ENCODE measurements at regions not wholly inside any gene's neighbourhood (a gene's known extent, or its start where the extent isn't known, plus 50 kb on each side); places are given as distances from the start of the nearest gene placed in this dataset.
"Not testable (repeated sequence)": the region's sequence is repeated elsewhere in the genome, so short reads cannot be mapped to it uniquely, and the experiment has no call there.

DNA sequence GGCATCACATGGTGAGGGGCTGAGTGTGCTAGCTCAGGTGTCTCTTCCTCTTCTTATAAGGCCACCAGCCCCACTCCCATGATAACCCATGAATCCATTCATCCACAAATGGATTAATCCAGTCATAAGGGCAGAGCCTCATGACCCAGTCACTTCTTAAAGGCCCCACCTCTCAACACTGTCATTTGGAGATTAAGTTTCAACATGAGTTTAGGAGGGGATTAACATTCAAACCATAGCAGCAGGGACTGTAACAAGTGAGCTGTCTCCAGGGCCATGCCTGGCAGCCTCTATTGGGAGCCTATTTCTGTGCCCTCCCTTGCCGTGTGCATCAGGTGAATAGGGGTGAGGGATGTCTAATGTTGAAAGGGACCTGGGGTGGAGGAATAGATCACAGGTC, 77.5 kb downstream of the CHRD start:
- Histone ChIP-seq H3K4me3 (ENCODE audit: low read depth, low read length) (no peak overlapping the region), H3K27ac (ENCODE audit: low read depth, low read length) (no peak overlapping the region), H3K27me3 (ENCODE audit: control insufficient read depth, insufficient read depth, low read length) (no peaks in the 10 kb centered on the region), H3K9me3 (ENCODE audit: control insufficient read depth, insufficient read depth, low read length) (peaks cover 6% of the 10 kb centered on the region)
- CTCF ChIA-PET, result interaction anchor here (1.0 to 1.6 kb wide), 2 partner anchors 38 to 86 kb away, joined by 3 read pairs; no protein-coding TSS in a partner anchor
- POLR2A ChIA-PET, result no interaction called here
- no peak for DNase-seq (ENCODE audit: low read depth, low spot score)
- TF ChIP-seq, protein P1, sequence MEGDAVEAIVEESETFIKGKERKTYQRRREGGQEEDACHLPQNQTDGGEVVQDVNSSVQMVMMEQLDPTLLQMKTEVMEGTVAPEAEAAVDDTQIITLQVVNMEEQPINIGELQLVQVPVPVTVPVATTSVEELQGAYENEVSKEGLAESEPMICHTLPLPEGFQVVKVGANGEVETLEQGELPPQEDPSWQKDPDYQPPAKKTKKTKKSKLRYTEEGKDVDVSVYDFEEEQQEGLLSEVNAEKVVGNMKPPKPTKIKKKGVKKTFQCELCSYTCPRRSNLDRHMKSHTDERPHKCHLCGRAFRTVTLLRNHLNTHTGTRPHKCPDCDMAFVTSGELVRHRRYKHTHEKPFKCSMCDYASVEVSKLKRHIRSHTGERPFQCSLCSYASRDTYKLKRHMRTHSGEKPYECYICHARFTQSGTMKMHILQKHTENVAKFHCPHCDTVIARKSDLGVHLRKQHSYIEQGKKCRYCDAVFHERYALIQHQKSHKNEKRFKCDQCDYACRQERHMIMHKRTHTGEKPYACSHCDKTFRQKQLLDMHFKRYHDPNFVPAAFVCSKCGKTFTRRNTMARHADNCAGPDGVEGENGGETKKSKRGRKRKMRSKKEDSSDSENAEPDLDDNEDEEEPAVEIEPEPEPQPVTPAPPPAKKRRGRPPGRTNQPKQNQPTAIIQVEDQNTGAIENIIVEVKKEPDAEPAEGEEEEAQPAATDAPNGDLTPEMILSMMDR (IDR thresholded peaks at IDR 0.05; ENCODE audit: low read depth, low read length), result no peak

GRCh38 chr3:184457784-184458377, 78.0 kb downstream of the CHRD start:
- CTCF ChIA-PET, result interaction anchor here (1.6 kb wide), 1 partner anchor 86 kb away, joined by 3 read pairs; no protein-coding TSS in a partner anchor
- H3K4me3 ChIP-seq (ENCODE audit: low read depth, low read length); H3K27ac ChIP-seq (ENCODE audit: low read depth, low read length); H3K27me3 ChIP-seq (ENCODE audit: control insufficient read depth, insufficient read depth, low read length); DNase-seq (ENCODE audit: low read depth, low spot score); H3K9me3 ChIP-seq (ENCODE audit: control insufficient read depth, insufficient read depth, low read length); POLR2A ChIA-PET: not testable (repeated sequence)

DNA sequence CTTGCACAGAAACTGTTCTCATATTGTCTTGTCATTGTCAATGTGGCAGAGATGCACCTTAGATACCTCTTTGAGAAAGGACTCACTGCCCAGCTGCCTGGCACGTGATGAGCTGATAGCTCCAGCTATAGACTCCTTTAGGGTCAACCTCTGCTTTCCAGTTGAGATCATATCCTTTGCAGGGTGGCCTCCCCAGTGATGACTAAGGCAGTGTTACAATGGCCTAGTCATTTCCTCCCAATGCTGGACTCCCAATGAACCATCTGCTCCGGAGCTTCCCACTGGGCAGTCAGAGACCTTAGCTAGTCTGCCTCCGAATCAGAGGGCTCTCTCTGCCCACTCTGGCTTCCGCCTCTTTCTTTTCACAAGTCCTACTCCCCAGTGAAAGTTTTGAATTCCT, 79.5 kb downstream of the CHRD start:
- POLR2A ChIA-PET, result no interaction called here
- peak overlapping the region; percentile 57 for H3K27ac ChIP-seq (ENCODE audit: low read depth, low read length)
- no peaks in the 10 kb centered on the region for H3K27me3 ChIP-seq (ENCODE audit: control insufficient read depth, insufficient read depth, low read length)
- TF ChIP-seq, protein P1 (IDR thresholded peaks at IDR 0.05; ENCODE audit: low read depth, low read length), result no peak
- peaks cover 6% of the 10 kb centered on the region for H3K9me3 ChIP-seq (ENCODE audit: control insufficient read depth, insufficient read depth, low read length)
- peak; percentile 70 for DNase-seq (ENCODE audit: low read depth, low spot score)
- CTCF ChIA-PET, result interaction anchor here (0.7 kb wide), 1 partner anchor 91 kb away, joined by 3 read pairs; no protein-coding TSS in a partner anchor
- H3K4me3 ChIP-seq (ENCODE audit: low read depth, low read length), result no peak overlapping the region

DNA sequence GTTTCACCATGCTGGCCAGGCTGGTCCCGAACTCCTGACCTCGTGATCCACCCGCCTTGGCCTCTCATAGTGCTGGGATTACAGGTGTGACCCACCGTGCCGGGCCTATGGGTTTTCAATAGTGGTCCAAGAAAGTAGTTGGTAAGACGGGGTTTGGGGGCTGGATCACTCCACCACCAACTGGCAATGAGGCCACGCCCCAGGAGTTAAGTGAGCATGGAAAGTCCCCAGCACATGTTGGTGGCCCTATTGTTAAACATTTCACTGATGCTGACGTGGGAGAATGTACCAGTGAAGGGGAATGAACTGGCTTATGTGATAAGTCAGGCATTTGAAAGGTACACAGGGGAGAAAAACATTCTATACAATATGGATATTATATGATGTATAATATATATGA, 80.4 kb downstream of the CHRD start:
- no peaks in the 10 kb centered on the region for H3K27me3 ChIP-seq (ENCODE audit: control insufficient read depth, insufficient read depth, low read length)
- H3K4me3 ChIP-seq (ENCODE audit: low read depth, low read length), result no peak overlapping the region
- CTCF ChIA-PET, result interaction anchor here (1.4 kb wide), 1 partner anchor 54 kb away, joined by 4 read pairs; no protein-coding TSS in a partner anchor
- TF ChIP-seq, protein P1 (IDR thresholded peaks at IDR 0.05; ENCODE audit: low read depth, low read length), result no peak
- H3K27ac ChIP-seq (ENCODE audit: low read depth, low read length), result no peak overlapping the region
- H3K9me3 ChIP-seq (ENCODE audit: control insufficient read depth, insufficient read depth, low read length), result peaks cover 6% of the 10 kb centered on the region
- POLR2A ChIA-PET, result no interaction called here
- no peak for DNase-seq (ENCODE audit: low read depth, low spot score)

DNA sequence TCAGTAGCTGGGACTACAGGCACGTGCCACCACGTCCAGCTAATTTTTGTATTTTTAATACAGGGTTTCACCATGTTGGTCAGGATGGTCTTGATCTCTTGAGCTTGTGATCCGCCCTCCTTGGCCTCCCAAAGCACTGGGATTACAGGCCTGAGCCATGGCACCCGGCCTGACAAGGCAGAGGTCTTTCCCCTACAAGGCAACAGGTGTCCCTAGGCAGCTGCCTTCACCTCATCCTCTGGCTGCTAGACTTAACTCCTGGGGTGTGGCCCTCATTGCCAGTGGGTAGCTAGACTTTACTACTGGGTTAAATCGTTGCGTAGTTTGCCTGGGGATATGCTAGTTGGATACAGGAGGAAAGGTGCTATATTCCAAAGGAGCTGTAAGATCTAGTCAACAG, 81.4 kb downstream of the CHRD start:
- no peak overlapping the region for H3K4me3 ChIP-seq (ENCODE audit: low read depth, low read length)
- no peak overlapping the region for H3K27ac ChIP-seq (ENCODE audit: low read depth, low read length)
- H3K27me3 ChIP-seq (ENCODE audit: control insufficient read depth, insufficient read depth, low read length), result no peaks in the 10 kb centered on the region
- peaks cover 6% of the 10 kb centered on the region for H3K9me3 ChIP-seq (ENCODE audit: control insufficient read depth, insufficient read depth, low read length)
- TF ChIP-seq, protein P1 (IDR thresholded peaks at IDR 0.05; ENCODE audit: low read depth, low read length), result no peak
- ChIA-PET POLR2A (interaction anchor here (0.7 kb wide), 1 partner anchor 495 kb away, joined by 12 read pairs; no protein-coding TSS in a partner anchor), CTCF (interaction anchor here (1.0 to 1.4 kb wide), 2 partner anchors 53 to 90 kb away, joined by 4 to 6 read pairs; no protein-coding TSS in a partner anchor)
- DNase-seq (ENCODE audit: low read depth, low spot score), result no peak

Measured in AG04450 (cell line).